IPS-NIHi7 (cell line): ENCODE measurements at regions not wholly inside any gene's neighbourhood (a gene's known extent, or its start where the extent isn't known, plus 50 kb on each side); places are given as distances from the start of the nearest gene placed in this dataset.
A peak's percentile ranks its signal among the peaks of the same experiment; 100 is the strongest.
"Not testable (repeated sequence)": the region's sequence is repeated elsewhere in the genome, so short reads cannot be mapped to it uniquely, and the experiment has no call there.

ENCODE experiments used
- DNase-seq: peaks from one replicate; pipeline ENCODE4 v3.0.0; 2012; ENCODE audit warnings: mixed read lengths; ENCODE audit errors: extremely low spot score

DNA sequence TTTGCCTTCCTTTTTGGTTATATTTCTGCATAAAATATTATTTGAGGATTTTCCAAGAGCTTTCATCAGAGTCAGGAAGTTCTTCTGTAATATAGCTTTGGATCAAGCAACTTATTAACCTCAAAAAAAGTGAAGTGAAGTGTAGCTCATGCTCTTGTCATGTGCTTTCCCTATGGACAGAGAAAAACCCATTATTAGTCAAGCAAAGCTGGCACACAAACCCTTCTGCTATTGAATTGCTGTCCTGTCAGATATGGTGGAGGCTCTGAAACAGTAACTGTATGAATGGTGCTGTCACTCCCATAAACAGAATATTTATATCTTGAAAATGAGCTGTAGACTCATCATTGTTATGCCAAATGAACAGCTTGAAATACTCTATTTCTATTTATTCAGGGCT, 1533.3 kb downstream of the RPIA start:
- not testable (repeated sequence) for DNase-seq

DNA sequence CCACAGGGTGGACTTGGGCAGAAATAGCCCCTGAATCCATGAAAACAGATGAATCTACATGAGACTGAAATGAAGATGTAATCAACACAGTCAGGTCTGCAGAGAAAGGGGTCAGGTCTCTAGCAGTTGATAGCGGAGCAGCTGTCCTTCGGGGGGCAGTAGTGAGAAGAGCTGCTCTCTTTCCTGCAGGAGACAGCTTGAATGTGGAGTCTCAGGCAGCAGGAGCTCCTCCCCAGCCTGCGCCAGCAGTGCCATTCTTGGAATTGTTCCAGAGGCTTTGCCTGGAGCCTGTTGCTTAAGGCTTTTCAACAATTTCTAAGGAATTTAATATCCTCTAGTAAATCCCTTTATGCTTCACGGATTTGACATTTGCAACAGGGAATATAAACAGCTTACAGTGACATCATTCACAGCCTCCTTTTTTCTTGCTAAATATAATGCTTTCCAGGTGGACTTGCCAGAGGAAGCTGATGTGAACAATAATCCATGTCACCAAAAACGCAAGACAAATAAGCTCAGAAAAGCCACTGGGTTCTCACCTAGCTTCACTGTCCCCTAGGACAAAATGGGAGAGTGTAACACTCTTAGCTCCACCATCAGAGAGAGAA, 1535.1 kb downstream of the RPIA start:
- DNase-seq = not testable (repeated sequence)

DNA sequence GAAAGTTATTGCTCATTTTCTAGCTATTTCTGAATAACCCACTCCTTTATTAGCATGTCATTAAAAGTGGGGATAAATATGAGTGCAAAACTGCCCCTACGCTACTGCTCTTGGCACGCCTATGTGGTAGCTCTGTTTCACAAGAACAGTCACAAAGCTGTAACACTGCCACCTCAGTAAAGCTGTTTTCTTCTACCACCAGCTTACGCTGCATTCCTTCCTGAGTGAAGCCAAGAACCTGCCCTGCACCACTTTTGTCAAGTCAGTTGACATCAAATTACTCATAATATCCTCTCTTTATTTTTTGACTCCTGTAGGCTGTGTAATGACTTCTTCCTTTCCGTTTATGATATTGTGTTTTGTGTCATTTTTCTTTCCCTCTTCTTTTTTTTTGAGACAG, 1539.7 kb downstream of the RPIA start:
- not testable (repeated sequence) for DNase-seq

DNA sequence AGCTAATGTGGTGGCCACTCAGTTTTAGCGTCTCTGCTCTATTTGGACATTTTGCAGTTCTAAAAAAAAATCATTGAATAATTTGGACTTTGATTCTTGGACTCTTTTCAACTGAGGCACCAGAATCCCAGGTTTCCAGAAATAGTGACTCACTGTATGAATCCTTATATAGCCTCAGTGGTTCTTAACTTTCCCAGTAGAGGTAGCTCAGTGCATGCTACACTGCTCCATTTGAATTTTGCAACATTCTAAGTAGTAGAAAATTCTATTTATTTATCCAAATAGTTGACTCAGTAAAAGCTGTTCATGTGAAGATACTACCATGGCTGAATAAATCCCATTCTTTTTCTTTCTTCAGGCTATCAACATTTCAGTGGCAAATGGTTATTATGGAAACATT, 1544.0 kb downstream of the RPIA start:
- DNase-seq = not testable (repeated sequence)

DNA sequence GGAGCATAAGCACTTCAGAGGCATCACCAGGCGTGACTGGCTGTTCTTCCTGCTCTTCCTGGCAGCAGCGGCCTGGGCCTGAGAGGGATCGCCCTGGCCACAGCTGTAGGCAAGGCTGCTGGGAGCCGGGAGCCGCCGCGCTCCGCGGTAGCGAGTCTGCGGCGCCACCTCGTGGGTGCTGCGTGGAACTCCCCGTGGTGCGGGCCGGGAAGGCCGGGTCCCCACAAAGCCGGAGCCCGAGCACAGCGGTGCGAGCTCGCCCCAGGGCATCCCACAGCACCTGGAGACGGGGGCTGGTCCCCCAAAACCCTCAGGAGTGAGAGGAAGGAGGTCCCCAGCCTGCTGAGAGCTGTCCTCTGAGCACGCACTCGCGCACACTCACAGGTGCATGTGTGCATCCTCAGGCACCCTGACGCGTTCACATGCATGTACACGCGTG, 1546.5 kb downstream of the RPIA start:
- DNase-seq = peak; percentile 5

DNA sequence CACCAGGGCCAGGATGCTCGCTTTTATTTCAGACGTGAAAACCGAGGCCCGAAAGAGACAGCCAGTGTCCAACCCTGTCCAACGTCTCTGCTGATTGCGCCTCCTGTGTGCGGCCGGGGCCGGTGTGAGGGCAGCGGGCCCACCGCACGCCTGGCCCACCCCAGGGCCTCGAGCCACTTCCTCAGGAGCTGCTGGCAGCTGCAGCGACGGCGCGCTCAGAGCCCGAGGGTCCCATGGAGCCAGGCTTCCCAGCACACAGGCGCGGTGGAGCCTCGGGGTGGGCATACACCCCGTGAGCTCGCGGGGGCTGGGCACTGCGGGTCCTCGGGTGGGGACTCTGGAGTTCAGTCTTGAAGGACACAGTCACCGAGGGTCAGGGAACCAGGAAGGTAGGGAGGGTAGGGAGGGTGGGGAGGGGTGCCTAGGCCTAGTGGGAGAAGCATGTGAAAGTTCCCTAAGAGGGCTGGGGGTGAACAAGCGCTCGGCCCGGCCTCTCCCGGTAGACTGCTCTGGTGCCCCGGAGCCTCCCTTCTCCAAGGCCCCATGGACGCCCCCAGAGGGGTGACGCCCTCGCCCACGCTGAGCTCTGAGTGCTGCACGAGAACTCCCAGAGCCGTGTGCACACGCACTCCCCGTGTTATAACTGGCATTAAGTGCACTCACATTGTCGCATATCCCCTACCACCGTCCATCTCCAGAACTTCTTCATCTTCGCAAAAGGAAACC, 1547.2 kb downstream of the RPIA start:
- DNase-seq = not testable (repeated sequence)

DNA sequence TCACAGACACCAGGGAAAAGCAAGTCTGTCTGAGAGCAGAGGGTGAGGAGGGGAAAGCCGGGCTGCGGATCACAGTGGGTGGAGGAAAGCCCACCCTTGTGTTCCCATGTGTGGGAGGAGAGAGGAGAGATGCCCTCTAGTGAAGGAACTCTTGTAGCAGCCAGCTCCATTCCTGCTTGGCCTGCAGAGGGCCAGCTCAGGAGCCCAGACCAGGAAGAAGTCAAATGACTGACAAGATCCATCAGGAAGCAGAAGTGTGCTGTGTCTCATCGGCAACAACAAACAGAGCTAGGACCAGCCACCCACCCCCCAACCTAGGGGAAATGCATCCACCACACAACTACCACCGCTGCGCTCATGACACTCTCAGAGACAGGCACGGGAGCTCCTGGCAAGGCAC, 1548.3 kb downstream of the RPIA start:
- not testable (repeated sequence) for DNase-seq

DNA sequence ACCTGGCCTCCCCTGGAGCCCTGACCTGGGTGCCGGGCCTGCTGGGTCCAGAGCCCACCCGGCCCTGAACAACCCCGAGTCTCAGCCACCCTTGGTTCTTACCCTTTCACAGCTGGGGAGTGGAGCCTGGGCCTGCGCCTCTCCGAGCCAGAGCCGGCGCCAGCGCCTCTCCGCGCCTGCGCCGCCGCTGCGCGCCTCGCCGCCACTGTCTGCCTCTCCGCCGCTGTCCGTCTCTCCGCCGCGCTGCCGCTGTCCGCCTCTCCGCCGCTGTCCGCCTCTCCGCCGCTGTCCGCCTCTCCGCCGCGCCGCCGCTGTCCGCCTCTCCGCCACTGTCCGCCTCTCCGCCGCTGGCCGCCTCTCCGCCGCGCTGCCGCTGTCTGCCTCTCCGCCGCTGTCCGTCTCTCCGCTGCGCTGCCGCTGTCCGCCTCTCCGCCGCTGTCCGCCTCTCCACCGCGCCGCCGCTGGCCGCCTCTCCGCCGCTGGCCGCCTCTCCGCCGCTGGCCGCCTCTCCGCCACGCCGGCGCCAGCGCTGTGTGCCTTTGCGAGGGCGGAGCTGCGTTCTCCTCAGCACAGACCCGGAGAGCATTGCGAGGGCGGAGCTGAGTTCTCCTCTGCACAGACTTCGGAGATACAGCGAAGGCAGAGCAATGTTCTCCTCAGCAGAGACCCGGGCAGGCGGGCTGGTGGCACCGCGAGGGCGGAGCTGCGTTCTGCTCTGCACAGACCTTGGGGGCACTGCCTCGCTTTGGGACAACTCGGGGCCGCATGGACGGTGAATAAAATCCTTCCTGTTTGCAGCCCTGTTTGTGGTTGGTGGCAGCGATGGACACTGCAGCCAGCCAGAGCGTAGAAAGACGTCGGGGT, 1553.7 kb downstream of the RPIA start:
- DNase-seq = peak; percentile 7

DNA sequence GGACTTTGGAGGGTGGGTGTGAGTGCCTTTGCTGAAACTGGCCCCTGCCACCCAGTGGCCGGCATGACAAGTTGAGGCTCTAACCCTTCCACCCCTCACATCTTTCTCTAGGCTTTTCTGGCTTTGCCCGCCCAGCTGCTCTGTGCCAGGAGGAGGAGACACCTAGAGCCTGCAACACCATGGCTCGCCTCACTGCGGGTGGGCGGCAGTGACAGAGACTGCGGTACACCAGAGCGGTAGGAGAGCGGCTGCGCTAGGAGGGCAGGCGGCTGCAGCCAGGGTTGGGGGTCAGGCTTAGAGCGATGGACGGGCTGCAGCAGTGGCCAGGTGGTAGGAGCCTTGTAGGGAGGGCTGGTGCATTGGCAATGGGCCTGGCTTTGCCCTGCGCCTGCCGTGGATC, 1556.9 kb downstream of the RPIA start:
- DNase-seq = not testable (repeated sequence)

DNA sequence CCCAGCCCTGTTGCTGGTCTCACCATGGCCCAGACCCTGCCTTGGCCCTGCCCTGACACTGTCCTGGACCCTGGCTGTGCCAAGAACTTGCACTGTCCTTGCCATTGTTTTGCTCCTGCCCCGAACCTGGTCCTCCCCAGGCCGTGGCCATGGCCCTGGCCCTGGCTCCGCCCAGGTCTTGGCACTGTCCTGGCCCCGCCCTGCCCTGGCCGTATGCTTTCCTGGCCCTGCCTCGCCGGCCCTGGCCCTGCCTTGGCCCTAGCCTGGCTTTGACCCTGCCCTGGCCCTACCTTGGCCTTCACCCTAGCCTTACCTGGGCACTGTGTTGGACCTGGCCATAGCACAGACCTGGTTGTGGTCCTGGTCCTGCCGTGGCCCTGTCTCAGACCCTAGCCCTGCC, 1558.9 kb downstream of the RPIA start:
- not testable (repeated sequence) for DNase-seq

DNA sequence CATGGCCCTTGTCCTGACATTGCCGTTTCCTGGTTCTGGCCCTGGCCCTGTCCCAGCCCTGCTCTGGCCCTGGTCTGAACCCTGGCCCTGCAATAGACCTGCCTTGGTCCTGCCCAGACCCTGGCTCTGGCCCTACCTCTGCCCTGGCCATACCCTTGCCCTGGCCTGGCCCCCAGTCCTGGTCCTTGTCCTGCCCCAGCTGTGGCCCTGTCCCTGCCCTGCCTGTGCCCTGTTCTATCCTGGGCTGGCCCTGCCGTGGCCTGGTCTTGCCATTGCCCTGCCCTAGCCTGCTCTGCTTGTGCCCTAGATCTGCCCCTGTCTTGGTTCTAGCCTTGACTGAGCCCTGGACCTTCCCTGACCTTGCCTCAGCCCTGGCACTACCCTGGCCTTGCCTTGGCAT, 1560.1 kb downstream of the RPIA start:
- not testable (repeated sequence) for DNase-seq

DNA sequence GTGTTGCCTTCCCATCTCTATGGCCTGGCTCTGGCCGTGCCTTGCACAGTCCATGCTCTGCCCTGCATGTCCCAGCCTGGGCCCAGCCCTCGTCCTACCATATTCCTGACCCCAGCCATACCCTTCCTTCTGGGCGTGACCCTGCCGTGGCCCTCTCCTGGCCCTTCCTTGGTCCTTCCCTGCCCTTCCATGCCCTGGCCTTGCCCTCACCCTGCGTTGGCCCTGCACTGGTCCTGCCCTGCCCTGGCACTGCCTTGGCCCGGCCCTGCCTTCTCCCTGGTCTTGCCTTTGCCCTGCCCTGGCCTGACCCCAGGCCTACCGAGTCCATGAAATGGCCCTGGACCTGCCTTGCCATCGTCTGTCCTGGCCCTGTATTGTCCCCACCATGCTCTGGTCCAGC, 1561.8 kb downstream of the RPIA start:
- DNase-seq = not testable (repeated sequence)

DNA sequence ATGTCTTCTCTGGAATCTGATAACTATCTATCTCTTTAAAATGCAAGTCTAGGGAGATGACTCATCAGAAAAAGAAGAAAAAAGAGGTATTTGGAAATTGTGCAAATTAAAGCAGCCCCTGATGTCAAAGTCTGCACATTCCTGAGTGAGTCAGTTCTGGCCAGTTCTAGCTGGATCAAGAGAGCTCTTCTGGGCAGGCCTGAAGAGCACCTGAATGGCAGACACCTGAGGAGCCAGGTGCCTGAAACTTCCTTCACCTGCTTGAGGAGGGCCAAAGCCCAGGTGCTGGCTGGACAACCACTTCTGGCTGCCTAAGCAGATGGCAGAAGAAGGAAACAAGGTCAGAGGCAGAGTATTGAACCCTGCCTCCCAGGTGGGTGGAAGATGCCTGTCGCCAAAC, 1575.4 kb downstream of the RPIA start:
- not testable (repeated sequence) for DNase-seq

DNA sequence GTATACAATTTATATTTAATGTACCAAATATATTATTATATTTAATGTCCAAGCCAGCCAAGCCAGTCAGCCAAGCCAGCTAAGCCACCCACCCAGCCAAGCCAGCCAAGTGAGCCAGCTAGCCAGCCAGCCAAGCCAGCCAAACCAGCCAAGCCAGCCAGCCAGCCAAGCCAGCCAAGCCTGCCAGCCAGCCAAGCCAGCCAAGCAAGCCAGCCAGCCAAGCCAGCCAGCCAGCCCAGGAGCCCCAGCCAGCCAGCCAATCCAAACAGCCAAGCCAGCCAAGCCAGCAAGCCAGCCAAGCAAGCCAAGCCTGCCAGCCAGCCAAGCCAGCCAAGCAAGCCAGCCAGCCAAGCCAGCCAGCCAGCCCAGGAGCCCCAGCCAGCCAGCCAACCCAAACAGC, 1596.3 kb downstream of the RPIA start:
- not testable (repeated sequence) for DNase-seq

DNA sequence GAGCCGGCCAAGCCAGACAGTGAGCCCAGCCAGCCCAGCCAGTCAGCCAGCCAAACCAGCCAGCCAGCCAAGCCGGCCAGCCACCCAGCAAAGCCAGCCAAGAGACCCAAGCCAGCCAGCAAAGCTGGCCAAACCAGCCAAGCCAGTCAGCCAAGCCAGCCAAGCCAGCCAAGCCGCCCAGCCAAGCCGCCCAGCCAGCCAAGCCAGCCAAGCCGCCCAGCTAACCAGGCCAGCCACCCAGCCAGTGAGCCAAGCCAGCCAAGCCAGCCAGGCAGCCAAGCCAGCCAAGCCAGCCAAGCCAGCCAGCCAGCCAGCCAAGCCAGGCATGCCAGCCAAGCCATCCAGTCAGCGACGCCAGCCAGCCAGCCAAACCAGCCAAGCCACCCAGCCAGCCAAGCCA, 1596.9 kb downstream of the RPIA start:
- not testable (repeated sequence) for DNase-seq

DNA sequence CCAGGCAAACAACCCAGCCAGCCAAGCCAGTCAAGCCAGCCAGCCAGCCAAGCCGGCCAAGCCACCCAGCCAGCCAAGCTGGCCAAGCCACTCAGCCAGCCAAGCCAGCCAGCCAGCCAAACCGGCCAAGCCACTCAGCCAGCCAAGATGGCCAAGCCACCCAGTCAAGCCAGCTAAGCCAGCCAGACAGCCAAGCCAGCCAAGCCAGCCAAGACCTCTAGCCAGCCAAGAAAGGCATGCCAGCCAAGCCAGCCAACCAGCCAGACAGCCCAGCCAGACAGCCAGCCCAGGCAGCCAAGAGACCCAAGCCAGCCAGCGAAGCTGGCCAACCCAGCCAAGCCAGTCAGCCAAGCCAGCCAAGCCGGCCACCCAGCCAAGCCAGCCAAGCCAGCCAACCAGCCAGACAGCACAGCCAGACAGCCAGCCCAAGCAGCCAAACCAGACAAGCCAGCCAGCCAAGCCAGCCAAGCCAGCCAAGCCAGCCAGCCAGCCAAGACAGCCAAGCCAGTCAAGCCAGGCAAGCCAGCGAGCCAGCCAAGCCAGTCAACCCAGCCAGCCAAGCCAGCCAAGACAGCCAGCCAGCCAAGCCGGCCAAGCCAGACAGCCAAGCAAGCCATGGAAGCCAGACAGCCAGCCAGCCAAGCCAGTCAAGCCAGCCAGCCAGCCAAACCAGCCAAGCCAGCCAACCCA, 1598.0 kb downstream of the RPIA start:
- not testable (repeated sequence) for DNase-seq

DNA sequence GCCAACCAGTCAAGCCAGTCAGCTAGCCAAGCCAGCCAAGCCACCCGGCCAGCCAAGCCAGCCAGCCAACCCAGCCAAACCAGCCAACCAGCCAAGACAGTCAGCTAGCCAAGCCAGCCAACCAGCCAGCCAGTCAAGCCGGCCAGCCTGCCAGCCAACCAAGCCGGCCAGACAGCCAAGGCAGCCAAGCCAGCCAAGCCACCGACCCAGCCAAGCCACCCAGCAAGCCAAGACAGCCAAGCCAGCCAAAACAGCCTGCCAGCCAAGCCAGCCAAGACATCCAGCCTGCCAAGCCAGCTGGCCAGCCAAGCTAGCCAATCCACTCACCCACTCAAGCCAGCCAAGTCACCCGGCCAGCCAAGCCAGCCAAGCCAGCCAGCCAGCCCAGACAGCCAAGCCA, 1599.2 kb downstream of the RPIA start:
- not testable (repeated sequence) for DNase-seq

DNA sequence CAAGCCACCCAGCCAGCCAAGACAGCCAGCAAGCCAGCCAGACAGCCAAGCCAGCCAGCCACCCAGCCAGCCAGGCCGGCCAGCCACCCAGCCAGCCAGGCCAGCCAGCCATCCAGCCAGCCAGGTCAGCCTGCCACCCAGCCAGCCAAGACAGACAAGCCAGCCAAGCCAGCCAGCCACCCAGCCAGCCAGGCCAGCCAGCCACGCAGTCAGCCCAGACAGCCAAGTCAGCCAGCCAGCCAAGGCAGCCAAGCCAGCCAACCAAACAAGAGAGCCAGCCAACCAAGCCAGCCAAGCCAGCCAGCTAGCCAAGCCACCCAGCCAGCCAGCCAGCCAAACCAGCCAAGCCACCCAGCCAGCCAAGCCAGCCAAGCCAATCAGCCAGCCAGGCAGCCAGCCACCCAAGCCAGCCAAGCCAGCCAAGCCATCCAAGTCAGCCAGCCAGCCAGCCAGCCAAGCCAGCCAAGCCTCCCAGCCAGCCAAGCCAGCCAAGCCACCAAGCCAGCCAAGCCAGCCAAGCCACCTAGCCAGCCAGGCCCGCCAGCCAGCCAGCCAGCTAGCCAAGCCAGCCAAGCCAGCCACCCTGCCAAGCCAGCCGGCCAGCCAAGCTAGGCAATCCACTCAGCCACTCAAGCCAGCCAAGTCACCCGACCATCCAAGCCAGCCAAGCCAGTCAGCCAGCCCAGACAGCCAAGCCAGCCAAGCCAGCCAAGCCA, 1599.9 kb downstream of the RPIA start:
- not testable (repeated sequence) for DNase-seq

DNA sequence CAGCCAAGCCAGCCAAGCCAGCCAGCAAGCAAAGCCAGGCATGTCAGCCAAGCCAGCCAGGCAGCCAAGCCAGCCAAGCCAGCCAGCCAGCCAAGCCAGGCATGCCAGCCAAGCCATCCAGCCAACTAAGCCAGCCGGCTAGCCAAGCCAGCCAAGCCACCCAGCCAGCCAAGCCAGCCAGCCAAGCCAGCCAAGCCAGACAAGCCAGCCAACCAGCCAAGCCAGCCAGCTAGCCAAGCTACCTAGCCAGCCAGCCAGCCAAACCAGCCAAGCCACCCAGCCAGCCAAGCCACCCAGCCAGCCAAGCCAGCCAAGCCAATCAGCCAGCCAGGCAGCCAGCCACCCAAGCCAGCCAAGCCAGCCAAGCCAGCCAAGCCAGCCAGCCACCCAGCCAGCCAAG, 1600.5 kb downstream of the RPIA start:
- not testable (repeated sequence) for DNase-seq

DNA sequence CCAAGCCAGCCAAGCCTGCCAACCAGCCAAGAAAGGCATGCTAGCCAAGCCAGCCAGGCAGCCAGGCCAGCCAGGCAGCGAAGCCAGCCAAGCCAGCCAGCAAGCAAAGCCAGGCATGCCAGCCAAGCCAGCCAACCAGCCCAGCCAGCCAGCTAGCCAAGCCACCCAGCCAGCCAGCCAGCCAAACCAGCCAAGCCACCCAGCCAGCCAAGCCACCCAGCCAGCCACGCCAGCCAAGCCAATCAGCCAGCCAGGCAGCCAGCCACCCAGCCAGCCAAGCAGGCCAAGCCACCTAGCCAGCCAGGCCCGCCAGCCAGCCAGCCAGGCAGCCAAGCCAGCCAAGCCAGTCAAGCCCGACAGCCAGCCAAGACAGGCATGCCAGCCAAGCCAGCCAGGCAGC, 1601.0 kb downstream of the RPIA start:
- not testable (repeated sequence) for DNase-seq

DNA sequence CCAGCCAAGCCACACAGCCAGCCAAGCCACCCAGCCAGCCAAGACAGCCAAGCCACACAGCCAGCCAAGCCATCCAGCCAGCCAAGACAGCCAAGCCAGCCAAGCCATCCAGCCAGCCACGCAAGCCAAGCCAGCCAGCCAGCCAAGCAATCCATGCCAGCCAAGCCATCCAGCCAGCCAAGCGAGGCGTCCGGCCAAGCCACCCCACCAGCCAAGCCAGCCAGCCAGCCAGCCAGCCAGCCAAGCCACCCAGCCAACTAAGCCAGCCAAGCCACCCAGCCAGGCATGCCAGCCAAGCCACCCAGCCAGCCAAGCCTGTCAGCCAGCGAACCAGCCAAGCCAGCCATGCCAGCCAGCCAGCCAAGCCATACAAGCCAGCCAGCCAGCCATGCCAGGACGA, 1601.8 kb downstream of the RPIA start:
- not testable (repeated sequence) for DNase-seq
